HG03103 (cell line): ENCODE measurements at regions not wholly inside any gene's neighbourhood (a gene's known extent, or its start where the extent isn't known, plus 50 kb on each side); places are given as distances from the start of the nearest gene placed in this dataset.

Experiments used
- ATAC-seq: cut with Tn5 transposase; IDR thresholded peaks from one replicate; pipeline ENCODE4 v1.9.1; 2021; ENCODE audit warnings: low read depth; ENCODE audit not compliant: unreplicated experiment

DNA sequence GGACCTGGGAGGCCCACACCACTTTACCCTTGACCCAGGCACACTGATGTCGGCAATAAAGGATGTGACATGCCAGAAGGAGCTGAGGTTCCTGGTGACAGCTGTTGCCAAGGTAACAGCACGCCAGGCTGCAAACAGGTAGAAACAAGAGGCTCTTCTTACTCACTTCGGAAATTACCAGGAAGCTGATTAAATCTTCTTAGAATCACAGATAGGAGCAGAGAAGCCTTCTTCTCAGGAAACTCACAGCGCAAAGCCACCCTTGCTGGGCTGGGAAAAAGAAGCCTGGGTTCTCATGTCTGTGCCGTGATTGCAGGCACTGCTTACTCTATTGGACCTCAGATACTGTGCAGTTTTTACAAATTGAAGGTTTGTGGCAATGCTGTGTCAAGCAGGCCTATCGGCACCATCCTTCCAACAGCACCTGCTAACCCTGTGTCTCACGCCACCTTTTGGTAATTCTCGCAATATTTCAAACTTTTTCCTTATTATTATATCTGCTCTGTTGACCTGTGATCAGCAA, 61.0 kb upstream of the TAF1B start:
- ATAC-seq, result no peak

DNA sequence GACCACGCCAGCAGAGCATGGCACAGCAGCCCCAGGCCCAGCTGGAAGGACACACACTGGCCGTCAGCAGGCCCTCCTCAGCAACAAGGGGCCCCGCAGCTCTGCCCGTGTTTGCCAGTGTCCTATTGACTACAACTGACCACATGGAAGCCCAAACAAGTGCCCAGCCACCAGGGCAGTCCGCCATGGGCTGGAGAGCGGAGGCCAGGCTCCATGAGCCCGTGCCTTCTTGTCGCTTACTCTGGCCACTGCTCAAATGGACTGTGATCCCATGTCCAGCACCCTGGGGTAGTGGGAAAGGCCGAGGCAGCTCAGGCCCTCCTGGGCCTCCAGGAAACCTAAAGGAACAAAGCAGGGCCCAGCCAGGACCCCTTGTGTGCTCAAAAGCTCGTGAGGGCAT, 53.9 kb upstream of the TAF1B start:
- no peak for ATAC-seq

DNA sequence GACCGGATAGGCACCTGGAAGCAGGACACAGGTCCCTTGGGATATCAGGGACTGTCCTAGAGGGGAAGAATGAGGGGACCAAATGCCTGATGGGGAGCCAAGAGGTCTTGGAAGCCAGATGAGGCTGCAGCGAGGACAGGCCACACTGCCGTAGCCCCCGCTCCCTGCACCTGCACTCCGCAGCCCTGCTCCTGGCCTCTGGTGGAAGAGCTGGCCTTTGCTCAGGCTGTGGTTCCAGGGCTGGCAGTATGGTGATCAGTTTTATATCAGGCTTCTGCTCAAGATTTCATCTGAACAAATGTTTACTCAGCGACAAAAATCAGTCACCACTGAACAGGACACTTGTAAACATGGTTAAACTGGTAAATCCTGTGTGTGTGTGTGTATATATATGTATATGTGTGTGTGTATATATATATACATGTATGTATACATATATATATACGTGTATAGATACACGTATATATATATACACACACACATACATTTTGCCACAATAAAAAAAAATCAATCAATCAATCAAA, 52.5 kb upstream of the TAF1B start:
- no peak for ATAC-seq

DNA sequence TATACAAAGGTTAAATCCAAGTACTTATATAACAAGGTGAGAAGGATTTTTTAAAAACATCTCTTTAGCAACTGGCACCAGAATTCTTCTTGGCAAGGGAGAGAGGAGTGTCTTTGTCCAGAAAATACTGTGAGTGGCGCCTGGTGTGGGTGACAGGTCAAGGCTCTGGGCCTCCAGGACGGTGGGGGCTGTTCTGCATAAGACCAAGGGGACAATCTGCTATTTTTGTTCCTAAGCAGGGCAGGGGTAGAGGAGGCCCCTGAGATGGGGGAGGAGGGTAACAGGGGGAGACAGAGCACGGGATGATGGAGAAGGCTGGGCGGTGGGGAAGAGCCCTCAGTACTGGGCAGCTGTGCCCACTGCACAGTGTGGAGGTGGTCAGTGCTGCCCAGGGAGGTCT, 51.6 kb upstream of the TAF1B start:
- ATAC-seq, result no peak

DNA sequence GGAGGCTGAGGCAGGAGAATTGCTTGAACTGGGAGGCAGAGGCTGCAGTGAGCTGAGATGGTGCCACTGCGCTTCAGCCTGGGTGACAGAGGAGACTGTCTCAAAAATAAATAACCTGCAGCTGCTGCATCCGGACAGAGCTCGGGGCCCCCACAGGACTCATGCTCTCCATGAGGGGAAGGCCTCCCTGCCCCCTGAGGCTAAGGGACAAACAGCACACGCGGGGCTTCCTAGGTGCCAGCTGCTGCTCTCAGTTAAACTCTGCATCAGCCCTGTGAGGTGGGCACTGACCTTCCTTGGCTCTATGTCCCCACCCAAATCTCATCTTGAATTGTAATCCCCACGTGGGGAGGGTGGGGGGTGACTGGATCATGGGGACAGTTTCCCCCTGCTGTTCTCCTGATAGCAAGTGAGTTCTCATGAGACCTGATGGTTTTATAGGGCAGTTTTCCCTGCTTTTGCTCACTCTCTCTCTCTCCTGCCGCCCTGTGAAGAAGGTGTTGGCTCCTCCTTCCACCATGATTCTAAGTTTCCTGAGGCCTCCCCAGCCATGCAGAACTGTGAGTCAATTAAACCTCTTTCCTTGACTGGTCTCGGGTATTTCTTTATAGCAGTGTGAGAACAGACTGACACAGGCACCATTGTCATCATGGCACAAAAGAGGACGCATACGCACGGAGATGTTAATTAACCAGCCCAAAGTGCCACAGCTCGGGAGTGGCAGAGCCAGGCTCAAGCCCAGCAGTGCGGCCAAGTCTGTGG, 49.9 kb upstream of the TAF1B start:
- no peak for ATAC-seq
